GM06990 (cell line): ENCODE measurements at regions not wholly inside any gene's neighbourhood (a gene's known extent, or its start where the extent isn't known, plus 50 kb on each side); places are given as distances from the start of the nearest gene placed in this dataset.

Experiments used
- DNase-seq: peaks from one replicate; pipeline ENCODE4 v3.0.0-alpha.2; 2011; ENCODE audit not compliant: insufficient read length; ENCODE audit errors: extremely low read depth
- H3K27me3 ChIP-seq: replicated peaks from 2 replicates; pipeline ENCODE4 v1.6.0; 2011; ENCODE audit warnings: low read length; ENCODE audit not compliant: control insufficient read depth, insufficient read depth
- H3K36me3 ChIP-seq: 2 replicates; pipeline ENCODE4 v1.5.1; 2011; ENCODE audit warnings: low read length; ENCODE audit not compliant: control insufficient read depth, insufficient read depth
- H3K4me3 ChIP-seq: replicated peaks from 2 replicates; pipeline ENCODE4 v1.5.1; 2011; ENCODE audit warnings: low read depth, mild to moderate bottlenecking, control low read depth, low read length
- CTCF ChIP-seq: IDR thresholded peaks from 2 replicates; pipeline ENCODE4 v1.5.1; 2011; ENCODE audit warnings: low read length, control low read depth, mild to moderate bottlenecking, inconsistent platforms; ENCODE audit not compliant: insufficient read depth, poor library complexity, severe bottlenecking

GRCh38 chr4:136017556-136017955 is 1514.7 kb downstream of the PCDH18 start:
- H3K27me3 ChIP-seq = no peaks in the 10 kb centered on the region
- no peak for DNase-seq
- TF ChIP-seq CTCF = no peak
- no peak overlapping the region for H3K4me3 ChIP-seq
- no peaks in the 10 kb centered on the region for H3K36me3 ChIP-seq

DNA sequence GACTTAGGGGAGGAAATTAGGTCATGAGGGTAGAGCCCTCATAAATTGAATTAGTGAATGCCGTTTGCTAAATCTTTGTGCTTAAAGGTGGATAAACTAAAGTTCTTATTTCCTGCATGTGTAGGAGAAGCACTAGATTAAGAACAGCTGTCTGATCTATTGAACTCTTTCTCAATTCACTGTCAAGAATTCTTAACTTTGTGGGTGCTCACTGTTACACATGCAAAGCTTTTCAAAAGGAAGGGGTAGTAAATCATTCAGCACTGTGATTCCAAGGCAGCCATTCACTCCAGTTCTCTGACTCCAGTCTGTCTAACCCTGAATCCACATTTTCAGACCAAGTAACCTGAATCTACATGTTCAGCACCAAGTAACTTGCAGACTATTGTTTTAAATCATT is 1520.1 kb downstream of the PCDH18 start:
- Histone ChIP-seq H3K27me3 (no peaks in the 10 kb centered on the region), H3K36me3 (no peaks in the 10 kb centered on the region), H3K4me3 (no peak overlapping the region)
- no peak for TF ChIP-seq CTCF
- no peak for DNase-seq

DNA sequence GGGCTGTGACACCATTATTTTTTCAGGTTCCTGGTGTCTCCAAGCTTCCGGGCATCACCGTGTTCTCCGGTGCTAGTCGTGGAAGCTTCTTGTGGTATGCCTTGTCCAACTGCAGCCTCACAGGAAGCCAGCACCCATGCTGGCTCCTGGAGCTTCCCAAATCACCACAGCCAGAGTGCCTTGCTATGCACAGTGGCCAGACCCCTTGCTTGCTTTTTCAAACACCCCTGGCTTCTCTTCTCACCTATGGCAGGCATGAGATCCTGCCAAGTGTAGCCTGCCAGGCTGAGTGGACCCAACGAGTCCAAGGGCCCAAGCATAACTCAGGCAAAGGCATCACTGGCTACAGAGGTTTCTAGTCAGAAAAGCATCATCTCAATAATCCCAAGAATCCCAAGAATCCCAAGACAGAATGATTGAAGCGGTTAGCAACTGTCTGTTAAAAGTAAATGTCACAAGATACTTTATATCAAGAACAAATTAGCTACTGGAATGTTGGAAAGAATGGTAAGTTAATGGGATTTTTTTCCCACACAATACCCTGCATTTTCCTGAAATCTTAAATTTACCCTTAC is 1522.9 kb downstream of the PCDH18 start:
- Histone ChIP-seq H3K36me3 (no peaks in the 10 kb centered on the region), H3K4me3 (no peak overlapping the region), H3K27me3 (no peaks in the 10 kb centered on the region)
- DNase-seq = no peak
- no peak for TF ChIP-seq CTCF

DNA sequence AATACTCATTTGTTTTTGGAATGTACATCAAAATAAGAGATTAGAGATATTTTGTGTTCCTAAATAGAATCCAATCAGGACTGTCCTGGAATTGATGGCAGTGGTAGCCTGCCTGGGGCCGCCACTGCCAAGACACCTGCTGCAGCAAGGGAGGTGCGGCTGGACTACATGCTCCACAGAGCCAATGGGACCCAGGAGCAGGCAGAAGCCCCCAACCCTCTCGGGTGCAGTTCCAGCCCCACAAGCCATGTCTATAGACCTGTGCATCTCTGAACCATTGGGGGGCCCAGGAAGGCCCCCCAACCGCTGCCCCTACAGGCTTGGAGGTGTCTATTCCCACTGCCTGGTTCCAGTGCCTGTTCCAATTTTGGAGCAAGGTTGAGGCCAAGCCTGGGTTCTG is 1524.3 kb downstream of the PCDH18 start:
- Histone ChIP-seq H3K36me3 (no peaks in the 10 kb centered on the region), H3K27me3 (no peaks in the 10 kb centered on the region), H3K4me3 (no peak overlapping the region)
- DNase-seq = no peak
- TF ChIP-seq CTCF = no peak

- H3K27me3 ChIP-seq = no peaks in the 10 kb centered on the region
- no peaks in the 10 kb centered on the region for H3K36me3 ChIP-seq
- H3K4me3 ChIP-seq = no peak overlapping the region
- no peak for TF ChIP-seq CTCF
- DNase-seq = no peak
Measured at GRCh38 chr4:136002316-136002715, 1530.0 kb downstream of the PCDH18 start.

- no peaks in the 10 kb centered on the region for H3K36me3 ChIP-seq
- no peaks in the 10 kb centered on the region for H3K27me3 ChIP-seq
- no peak for TF ChIP-seq CTCF
- DNase-seq = no peak
- no peak overlapping the region for H3K4me3 ChIP-seq
Measured at GRCh38 chr4:136001791-136002190, 1530.5 kb downstream of the PCDH18 start.
